Gastrocnemius medialis (tissue), 4 donors: ENCODE measurements at regions not wholly inside any gene's neighbourhood (a gene's known extent, or its start where the extent isn't known, plus 50 kb on each side); places are given as distances from the start of the nearest gene placed in this dataset.

Experiments
- ATAC-seq, 2 donors: fragments of 150-250 bp; one replicate each; pipeline ENCODE4 v1.9.1; 2016
- DNase-seq, 2 donors: peaks; one replicate each; pipeline ENCODE4 v3.0.0-alpha.2; 2019
- H3K27ac ChIP-seq, 4 donors: fragments of 200-600 bp; sonication (generic); 1 replicate in 1 of 4; 2 replicates in 3 of 4; pipeline ENCODE4 v1.5.1; 2016 to 2018; ENCODE audit warnings: mild to moderate bottlenecking in 2 of 4, moderate library complexity in 1 of 4
- H3K27me3 ChIP-seq, 3 donors: fragments of 200-600 bp; sonication (generic) in 2 of 3; 1 replicate in 1 of 3; 2 replicates in 2 of 3; pipeline versions ENCODE4 v1.5.1 to v1.6.0; 2016 to 2019; ENCODE audit warnings: mild to moderate bottlenecking in 1 of 3, moderate library complexity in 1 of 3
- H3K36me3 ChIP-seq, 2 donors: fragments of 200-600 bp; sonication (generic) in 1 of 2; one replicate each; pipeline ENCODE4 v1.5.1; 2017 to 2018
- H3K4me1 ChIP-seq, 2 donors: fragments of 200-600 bp; sonication (generic) in 1 of 2; one replicate each; pipeline ENCODE4 v1.5.1; 2016 to 2017; ENCODE audit warnings: mild to moderate bottlenecking in 2 of 2
- H3K4me3 ChIP-seq, 4 donors: fragments of 200-600 bp; sonication (generic) in 3 of 4; 1 replicate in 1 of 4; 2 replicates in 3 of 4; pipeline ENCODE4 v1.5.1; 2016 to 2019; ENCODE audit warnings: mild to moderate bottlenecking in 2 of 4
- H3K9me3 ChIP-seq, 3 donors: fragments of 200-600 bp; sonication (generic) in 2 of 3; 1 replicate in 1 of 3; 2 replicates in 2 of 3; pipeline ENCODE4 v1.5.1; 2016 to 2019
- POLR2A ChIP-seq, 2 donors: fragments of 450-650 bp; IDR thresholded peaks; one replicate each; pipeline ENCODE4 v1.6.1; 2017; ENCODE audit warnings: antibody characterized with exemption in 2 of 2, mild to moderate bottlenecking in 2 of 2, moderate library complexity in 2 of 2
- in situ Hi-C, 4 donors: fragments of 200-750 bp; cut with MboI; loops; one replicate each; pipeline versions ENCODE4 v1.15.0 to v1.8.0; 2017; ENCODE audit warnings: low sequenced_read_pairs in 4 of 4
- intact Hi-C: fragments of 100-400 bp; cut with DNase I; formaldehyde crosslinking; loops from one replicate; pipeline ENCODE4 v1.15.1; 2023; ENCODE audit warnings: low total_unique reads
- TF ChIP-seq, protein P1 (sequence below), 5 experiments: fragments of 450-650 bp in 3 of 5; fragments of 200-600 bp in 2 of 5; sonication (generic) in 2 of 5; IDR thresholded peaks in 4 of 5; conservative IDR thresholded peaks in 1 of 5; 1 replicate in 4 of 5; 2 replicates in 1 of 5; pipeline ENCODE4 v1.5.1; 2016 to 2019; ENCODE audit warnings: antibody characterized with exemption in 5 of 5, mild to moderate bottlenecking in 3 of 5, moderate library complexity in 3 of 5

- Histone ChIP-seq H3K36me3 (no peaks in the 10 kb centered on the region), H3K4me1 (no peaks in the 10 kb centered on the region), H3K9me3 (no peaks in the 10 kb centered on the region), H3K4me3 (no peak overlapping the region), H3K27ac (no peak overlapping the region), H3K27me3 (peaks cover 2 to 15% (median 14%) of the 10 kb centered on the region in 3 donors)
- no peak for ATAC-seq
- intact Hi-C loops = no loop called here
- in situ Hi-C loops = no loop called here
- DNase-seq = no peak
- TF ChIP-seq POLR2A (IDR thresholded peaks at IDR 0.05) = no peak
- TF ChIP-seq, protein P1, sequence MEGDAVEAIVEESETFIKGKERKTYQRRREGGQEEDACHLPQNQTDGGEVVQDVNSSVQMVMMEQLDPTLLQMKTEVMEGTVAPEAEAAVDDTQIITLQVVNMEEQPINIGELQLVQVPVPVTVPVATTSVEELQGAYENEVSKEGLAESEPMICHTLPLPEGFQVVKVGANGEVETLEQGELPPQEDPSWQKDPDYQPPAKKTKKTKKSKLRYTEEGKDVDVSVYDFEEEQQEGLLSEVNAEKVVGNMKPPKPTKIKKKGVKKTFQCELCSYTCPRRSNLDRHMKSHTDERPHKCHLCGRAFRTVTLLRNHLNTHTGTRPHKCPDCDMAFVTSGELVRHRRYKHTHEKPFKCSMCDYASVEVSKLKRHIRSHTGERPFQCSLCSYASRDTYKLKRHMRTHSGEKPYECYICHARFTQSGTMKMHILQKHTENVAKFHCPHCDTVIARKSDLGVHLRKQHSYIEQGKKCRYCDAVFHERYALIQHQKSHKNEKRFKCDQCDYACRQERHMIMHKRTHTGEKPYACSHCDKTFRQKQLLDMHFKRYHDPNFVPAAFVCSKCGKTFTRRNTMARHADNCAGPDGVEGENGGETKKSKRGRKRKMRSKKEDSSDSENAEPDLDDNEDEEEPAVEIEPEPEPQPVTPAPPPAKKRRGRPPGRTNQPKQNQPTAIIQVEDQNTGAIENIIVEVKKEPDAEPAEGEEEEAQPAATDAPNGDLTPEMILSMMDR (IDR thresholded peaks at IDR 0.05 in 4 of 5, conservative IDR thresholded peaks at IDR 0.05 in 1 of 5) = no peak
These were observed 127.1 kb downstream of the TRIM29 start for GRCh38 chr11:120010775-120011174.

- Histone ChIP-seq H3K4me3 (no peak overlapping the region), H3K9me3 (no peaks in the 10 kb centered on the region), H3K4me1 (no peaks in the 10 kb centered on the region), H3K36me3 (no peaks in the 10 kb centered on the region), H3K27ac (no peak overlapping the region), H3K27me3 (peaks cover 2 to 18% (median 11%) of the 10 kb centered on the region in 3 donors)
- TF ChIP-seq, protein P1 (IDR thresholded peaks at IDR 0.05 in 4 of 5, conservative IDR thresholded peaks at IDR 0.05 in 1 of 5) = no peak
- no peak for TF ChIP-seq POLR2A (IDR thresholded peaks at IDR 0.05)
- intact Hi-C loops (no loop called here), in situ Hi-C loops (no loop called here)
- ATAC-seq (no peak), DNase-seq (no peak)
These were observed 128.0 kb downstream of the TRIM29 start for GRCh38 chr11:120009938-120010337.

DNA sequence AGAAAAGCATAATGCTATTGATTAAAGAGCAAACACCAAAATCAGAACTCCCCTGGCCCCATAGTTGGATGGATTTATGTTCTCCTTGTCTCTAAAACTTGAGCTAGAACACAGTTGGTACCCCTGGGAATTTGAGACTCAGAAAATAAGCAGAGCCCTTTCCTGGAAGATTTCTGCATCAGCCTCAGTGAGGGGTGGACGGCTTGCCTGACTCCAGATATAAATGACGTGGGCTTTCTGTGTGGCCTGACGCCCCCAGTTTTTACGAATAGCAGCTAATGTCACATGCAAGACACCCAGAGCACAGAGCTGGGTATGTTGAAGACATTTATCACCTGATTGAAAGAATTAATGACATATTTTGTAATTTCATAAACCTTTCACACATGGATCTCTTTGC, 130.8 kb downstream of the TRIM29 start:
- Histone ChIP-seq H3K4me1 (no peaks in the 10 kb centered on the region), H3K27ac (no peak overlapping the region), H3K4me3 (no peak overlapping the region), H3K36me3 (no peaks in the 10 kb centered on the region), H3K9me3 (no peaks in the 10 kb centered on the region), H3K27me3 (peaks cover 0 to 4% (median 0%) of the 10 kb centered on the region in 3 donors)
- no peak for TF ChIP-seq POLR2A (IDR thresholded peaks at IDR 0.05)
- TF ChIP-seq, protein P1 (IDR thresholded peaks at IDR 0.05 in 4 of 5, conservative IDR thresholded peaks at IDR 0.05 in 1 of 5) = no peak
- no peak for ATAC-seq
- DNase-seq = no peak
- in situ Hi-C loops (no loop called here), intact Hi-C loops (no loop called here)

GRCh38 chr11:120004723-120005122, 133.2 kb downstream of the TRIM29 start:
- intact Hi-C loops (no loop called here), in situ Hi-C loops (no loop called here)
- DNase-seq = no peak
- Histone ChIP-seq H3K27me3 (peaks cover 5 to 13% (median 6%) of the 10 kb centered on the region in 3 donors), H3K9me3 (no peaks in the 10 kb centered on the region), H3K4me1 (no peaks in the 10 kb centered on the region), H3K36me3 (no peaks in the 10 kb centered on the region), H3K4me3 (no peak overlapping the region), H3K27ac (no peak overlapping the region)
- TF ChIP-seq, protein P1 (IDR thresholded peaks at IDR 0.05 in 4 of 5, conservative IDR thresholded peaks at IDR 0.05 in 1 of 5) = no peak
- TF ChIP-seq POLR2A (IDR thresholded peaks at IDR 0.05) = no peak
- ATAC-seq = no peak
